ENCODE measurements at regions not wholly inside any gene's neighbourhood (a gene's known extent, or its start where the extent isn't known, plus 50 kb on each side); places are given as distances from the start of the nearest gene placed in this dataset.
"Not testable (repeated sequence)": the region's sequence is repeated elsewhere in the genome, so short reads cannot be mapped to it uniquely, and the experiment has no call there.

DNA sequence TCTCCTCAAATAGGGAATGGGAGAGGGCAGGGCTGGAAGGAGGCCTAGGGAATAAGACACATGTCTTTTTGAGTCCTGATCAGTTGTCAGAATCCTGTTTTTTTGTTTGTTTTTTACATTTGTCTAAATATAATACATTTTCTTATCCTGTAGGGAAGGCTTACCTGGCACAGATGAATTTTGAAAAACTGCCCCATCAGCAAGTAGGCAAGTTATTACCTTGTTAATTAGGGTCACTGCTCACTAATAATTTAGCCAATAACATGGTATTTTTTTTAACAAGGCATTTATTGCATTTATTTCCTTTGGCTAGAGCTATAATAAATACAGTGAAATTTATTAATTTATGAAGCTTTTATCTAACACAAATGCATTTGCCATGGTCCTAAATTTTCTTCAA is 423.2 kb upstream of the ONECUT1 start:
- DNase-seq (ENCODE audit: low spot score): no peak

DNA sequence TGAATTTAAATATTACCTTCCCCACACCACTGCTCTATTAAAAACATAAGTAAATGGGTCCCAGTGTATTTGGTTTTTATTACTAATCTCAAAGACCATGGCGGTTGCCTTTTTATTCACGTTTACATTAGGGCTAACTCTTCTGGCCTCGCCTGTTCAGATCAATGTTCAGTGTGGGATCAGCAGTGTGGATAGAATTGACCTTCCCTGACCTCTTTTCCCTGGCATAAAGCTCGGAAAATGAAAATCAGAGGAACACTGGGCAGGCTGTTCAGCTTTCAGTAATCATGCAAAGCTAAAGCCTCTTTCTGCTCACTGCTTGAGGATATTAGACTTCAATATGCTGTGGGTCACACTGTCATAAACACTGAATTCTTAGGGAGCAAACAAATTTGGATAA is 422.6 kb upstream of the ONECUT1 start:
- DNase-seq (ENCODE audit: low spot score): no peak

DNA sequence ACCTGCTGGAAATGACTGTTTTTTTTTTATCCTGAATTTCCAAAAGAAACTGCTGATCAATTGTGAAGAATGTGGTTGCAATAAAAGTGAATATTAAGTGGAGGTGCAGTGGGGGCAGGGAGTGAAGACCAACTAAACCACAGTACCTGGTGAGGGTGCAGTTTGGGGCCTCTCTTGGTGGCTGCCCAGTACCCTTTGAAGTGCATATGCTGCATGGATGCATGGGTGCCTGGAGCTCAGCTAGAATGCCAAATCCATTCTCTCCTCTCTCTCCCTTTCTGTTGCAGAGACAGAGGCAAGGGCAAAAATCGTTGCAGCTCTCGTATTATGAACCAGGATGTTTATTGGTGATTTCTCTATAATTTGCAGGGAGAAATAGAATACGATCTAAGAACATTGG is 420.5 kb upstream of the ONECUT1 start:
- DNase-seq (ENCODE audit: low spot score): no peak

DNA sequence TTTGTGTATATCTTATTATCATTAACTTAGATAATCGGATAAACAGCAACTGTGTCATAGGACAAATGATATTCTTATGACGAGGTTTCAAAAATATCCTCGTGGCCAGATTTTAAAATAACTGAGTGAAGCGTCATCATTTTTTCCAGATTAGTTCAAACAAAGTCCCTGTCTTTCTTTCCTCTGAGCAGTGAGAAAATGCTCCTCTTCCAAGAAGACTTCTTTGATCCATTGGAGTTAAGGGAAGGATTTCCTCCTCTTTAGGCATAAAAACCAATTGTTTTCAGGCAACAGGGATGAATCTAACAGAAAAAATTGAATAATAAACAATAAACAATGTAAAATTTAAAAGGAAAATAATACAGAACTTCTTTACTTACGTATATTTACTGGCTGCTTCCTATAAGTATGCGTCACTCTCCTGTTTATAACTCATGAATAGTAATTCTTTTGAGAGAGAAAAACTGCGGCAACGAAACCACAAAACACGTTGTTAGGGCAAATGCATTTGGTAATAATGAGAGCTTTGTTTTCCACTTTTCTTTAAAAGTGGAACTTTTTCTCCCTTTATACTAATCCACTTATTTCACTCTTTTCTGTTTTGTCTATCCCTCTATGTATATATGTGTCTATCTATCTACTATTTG is 419.4 kb upstream of the ONECUT1 start:
- no peak for DNase-seq (ENCODE audit: low spot score)

DNA sequence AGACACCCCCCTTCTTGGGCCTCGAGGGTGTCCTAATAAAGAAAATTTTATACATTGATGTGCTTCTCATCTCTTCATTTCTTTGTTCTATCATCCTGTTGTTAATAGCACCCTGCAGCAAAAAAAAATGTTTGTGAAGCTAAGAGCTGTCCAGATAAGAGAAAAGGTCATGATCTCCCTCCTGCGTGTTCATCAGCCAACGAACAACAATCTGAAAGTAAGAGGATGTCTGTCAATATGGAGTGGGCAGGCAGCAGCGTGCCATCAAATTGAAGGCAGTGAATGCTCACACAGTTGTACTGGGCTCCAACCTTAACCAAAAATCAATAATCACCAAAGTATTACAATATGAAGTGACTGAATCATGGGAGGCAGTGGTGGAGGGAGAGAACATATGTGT is 418.6 kb upstream of the ONECUT1 start:
- no peak for DNase-seq (ENCODE audit: low spot score)

DNA sequence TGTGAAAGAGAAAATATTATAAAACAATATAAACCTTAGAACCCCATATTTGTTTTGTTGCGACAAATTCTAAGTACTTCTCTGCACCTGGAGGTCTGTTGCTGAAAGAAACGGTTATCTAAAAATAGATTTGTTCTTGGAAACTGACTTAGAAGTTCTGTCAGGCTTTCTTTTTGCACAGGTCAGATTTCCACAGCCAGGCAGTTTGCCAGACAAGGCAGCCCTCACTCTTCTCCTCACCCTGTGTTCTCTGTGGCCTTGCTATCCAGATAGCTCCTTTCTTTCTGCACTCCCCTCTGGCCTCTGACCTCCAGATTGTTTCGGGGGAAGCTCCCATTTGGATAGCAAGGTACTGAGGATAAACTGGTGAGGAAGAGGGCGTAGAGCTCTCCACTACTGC is 413.3 kb upstream of the ONECUT1 start:
- DNase-seq (ENCODE audit: low spot score): no peak

DNA sequence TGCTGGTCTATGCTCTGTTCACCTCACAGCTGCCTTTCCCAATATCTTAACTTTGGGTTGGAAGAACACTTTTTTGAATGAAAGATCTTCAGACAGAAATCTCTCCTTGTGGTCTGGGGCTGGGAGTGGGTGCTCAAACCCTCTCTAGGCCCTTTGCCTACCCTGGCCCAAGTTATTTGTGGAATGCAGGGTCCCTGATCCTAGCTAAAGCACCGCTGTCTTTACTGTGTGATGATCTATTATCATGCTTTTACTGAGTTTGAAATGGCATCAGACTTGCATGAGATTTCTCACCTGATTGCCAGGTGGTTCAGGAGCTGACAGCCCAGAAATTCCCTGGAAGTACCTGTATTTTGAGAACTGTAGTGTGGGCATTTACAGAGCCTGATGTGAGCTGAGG is 412.7 kb upstream of the ONECUT1 start:
- DNase-seq (ENCODE audit: low spot score): no peak

DNA sequence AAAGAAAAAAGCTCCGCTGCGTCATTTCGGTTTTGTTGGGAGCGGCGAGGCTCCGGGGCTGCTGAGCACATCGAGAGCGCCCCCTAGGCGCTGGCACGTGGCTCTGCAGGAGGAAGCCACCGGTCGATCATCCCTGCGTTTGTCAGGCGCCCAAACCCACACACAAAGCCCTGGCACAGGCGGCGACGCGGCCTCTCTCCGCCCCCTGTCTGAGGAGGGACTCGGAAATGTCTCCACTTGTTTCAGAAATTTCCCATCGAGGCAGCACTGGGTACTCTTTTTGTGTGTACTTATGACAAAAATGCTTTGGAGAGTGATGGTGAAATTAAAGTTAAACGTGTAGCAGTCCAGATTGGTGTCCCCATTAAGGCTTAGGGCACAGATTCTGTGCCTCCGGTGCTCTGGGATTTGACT is 407.3 kb upstream of the ONECUT1 start:
- DNase-seq (ENCODE audit: low spot score): peak; percentile 46

DNA sequence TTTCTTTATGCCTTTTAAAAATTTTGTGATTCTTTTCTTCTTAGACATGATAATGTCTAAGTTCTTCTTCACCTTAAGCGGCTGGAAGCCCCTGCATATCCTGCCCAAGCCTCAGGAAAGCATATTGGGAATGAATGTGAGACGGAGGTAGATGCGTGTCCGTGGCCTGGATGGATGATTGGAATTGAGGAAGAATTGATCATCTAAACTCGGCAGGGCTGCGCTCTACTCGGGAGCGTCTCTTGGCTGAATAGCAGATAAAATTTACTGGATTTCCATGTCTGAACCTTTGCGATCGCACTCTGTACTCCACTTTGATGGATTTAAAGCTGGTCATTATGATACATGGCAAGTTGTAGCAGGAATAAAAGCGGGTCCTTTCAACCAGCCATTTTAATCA is 406.7 kb upstream of the ONECUT1 start:
- no peak for DNase-seq (ENCODE audit: low spot score)

DNA sequence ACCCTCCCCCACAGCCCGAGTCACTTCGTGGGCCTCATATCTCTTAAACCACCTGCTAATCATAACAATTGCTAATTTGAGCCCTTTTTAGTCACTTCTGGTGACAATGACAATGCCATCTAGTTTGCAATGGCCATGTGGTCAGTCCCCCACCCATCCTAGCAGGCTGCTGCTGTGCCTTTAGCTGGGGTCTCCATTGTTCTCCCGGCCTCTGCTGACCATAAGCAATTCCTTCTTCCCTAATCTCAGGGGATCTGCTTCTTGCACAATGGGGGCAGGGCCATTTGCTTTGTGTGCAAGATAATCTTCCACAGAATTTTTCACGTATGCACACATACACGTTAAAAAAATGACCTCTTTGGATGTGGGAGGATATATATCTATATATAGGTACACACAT is 406.1 kb upstream of the ONECUT1 start:
- no peak for DNase-seq (ENCODE audit: low spot score)

DNA sequence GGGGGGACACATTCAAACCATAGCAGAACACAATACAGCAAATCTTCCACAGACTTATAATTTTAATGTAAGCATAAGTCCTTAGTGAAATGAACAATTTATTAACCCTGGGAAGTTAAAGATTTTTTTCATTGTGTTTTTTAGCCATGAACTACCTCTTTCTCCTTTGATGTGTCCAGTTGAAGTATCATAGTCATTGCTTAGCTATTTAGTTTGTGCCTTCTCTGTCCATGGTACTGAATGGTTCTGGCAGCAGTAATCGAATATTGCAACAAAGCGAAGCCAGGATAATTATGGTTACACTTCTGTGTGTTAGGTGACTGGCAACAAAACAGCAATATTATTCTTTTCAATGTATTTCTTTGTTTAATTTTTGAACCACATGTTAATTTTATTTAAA is 403.0 kb upstream of the ONECUT1 start:
- DNase-seq (ENCODE audit: low spot score): no peak

DNA sequence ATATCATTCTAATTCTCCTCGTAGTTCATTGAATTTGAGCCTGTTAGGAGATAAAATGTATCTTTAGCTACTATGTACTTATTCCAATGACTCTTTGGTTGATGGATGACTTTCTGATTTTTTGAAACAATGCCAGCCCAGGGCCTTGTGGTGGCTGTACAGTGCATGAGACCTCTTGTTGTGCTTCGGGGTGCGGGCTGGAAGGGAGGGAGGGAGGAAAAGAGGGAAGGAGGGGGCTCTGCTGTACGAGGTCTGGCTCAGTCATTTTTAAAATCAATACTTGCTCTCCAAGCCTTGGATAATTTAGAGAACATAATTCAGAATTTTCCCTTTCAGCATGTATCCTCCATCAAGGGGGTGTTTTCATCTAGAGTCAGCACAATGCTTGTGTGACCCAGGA is 399.7 kb upstream of the ONECUT1 start:
- no peak for DNase-seq (ENCODE audit: low spot score)

DNA sequence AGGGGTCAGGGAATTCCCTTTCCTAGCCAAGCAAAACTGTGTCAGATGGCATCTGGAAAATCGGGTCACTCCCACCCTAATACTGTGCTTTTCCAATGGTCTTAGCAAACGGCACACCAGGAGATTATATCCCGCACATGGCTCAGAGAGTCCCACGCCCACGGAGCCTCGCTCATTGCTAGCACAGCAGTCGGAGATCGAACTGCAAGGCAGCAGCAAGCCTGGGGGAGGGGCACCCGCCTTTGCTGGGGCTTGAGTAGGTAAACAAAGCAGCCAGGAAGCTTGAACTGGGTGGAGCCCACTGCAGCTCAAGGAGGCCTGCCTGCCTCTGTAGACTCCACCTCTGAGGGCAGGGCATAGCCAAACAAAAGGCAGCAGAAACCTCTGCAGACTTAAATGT is 393.3 kb upstream of the ONECUT1 start:
- DNase-seq (ENCODE audit: low spot score): not testable (repeated sequence)

DNA sequence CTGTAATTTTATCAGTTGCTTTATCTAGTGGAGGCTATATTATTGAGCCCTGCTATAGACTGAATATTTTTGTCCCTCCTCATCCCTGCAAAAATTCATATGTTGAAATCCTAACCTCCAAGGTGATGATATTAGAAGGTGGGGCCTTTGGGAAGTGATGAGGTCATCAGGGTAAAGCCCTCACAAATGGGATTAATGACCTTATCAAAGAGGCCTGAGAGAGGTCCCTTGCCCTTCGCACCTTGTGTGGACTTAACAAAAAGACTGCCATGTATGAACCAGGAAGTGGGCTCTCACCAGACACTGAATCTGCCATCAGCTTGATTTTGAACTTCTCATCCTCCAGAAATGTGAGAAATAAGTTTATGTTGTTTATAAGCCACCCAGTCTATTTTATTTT is 381.4 kb upstream of the ONECUT1 start:
- no peak for DNase-seq (ENCODE audit: low spot score)

DNA sequence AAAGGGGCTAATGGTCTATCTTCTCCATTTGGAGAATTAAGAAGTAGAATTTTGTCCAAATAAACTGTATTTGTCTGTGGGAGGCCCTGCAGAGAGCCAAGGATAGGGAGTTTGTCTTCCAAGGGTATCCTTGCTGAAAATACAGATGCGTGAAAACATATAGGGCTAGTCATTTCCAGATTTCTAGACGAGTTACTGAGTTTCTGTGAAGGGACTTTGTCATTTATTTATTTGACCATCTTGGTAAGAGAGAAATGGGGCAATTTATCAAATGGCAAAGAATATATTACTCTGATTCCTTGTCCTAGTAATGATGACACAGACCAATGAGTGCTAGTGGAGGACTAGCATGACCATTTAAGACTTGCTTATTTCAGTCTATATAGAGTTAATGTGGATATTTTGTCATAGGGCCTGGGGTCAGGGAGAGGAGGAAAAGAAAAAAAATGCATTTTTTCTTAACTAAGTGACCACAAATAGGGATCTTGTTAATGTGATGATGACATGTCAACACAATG is 376.6 kb upstream of the ONECUT1 start:
- no peak for DNase-seq (ENCODE audit: low spot score)

DNA sequence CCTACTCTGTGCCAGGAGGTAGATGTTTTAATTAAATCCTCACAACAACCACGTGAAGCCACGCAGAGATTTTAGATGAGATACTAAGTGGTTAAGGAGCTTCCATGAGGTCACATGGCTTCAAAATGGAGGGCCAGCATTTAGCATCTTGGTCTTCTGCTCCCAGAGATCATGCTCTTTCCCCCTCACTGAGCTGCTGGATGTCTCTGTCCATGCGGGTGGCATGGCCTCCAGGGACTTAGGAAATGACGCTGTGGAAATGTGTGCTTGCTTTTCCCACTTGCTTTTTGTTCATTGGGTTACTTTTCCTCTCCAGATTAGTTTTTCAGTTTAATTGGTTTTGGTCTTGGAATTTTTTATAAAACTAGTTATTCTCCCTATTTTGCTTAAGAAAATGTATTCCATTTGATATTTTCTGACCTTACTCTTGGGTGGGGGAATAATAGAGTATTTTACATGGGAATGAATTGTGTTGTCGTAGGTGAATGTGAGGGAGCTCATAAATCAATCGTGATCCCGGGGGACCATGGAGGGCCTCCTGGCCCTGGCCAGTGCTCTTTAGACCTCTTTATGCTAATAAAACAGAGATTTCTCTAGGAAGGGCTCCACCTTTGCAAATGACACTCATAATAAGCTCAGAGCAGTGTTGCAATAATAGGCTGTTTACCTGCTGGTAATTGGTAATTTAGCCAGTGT is 376.0 kb upstream of the ONECUT1 start:
- DNase-seq (ENCODE audit: low spot score): no peak

DNA sequence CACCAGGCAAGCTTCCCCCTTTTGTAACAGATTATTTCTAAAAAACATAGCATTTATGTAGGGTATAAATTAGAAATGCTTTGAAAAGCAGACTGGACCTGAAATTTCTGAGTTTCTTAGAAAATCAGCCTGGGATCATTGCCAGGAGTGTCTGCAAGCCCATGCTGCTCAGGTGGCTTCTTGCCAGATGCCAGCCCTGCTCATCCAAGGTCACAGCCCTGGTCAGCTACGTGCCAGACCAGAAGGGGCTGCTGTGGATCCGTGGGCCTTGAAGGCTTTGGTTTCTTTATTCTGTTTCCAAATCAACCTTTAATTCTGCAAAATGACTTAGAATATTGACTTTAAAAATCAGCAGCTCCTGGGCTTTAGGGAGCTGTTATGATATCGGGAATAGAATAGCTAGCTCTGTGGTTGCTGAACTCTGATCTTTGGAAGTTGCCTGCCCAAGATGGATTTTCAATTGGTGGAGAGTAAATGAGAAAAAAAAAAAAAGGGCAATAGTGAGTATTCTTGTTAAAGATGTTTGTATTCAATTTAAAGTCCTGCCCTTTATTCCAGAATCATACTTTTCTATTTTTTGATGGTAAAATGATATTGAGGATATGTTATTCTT is 370.1 kb upstream of the ONECUT1 start:
- DNase-seq (ENCODE audit: low spot score): no peak

DNA sequence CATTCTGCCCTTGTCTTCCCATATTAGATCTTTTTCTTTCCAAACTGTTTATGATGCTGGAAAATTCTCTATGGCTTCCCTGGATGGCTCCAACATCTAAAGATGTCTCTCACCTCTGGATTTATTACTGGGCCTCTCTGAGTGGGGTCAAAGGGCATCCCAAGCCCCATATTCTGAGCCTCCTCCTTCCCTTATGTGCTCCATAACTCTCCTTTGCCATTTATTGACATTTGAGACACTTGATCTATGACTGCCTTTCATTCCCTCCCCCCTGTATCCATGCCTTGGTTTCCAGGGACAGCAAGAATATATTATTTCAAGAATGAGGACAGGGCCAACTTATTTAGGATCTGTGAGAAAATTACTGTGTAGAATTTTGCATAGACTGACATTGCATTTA is 369.3 kb upstream of the ONECUT1 start:
- DNase-seq (ENCODE audit: low spot score): no peak

DNA sequence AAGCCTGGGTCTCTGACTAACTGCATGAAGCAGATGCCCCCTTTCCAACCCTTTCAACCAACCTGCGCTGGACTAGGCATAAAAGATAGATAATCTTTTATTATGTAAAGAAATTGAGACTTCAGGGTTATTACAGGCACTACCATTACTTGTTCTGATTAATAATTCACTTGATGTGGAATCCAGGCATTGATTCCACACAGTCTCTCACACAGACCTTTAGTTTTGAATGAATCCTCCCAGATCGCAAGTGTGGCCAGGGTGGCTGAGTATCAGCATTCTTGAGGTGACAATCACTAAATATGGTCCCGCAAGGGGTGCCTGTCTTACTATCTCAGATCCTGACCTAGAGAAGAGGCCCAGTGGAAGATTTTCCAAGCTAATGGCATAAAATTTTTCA is 368.9 kb upstream of the ONECUT1 start:
- DNase-seq (ENCODE audit: low spot score): no peak

DNA sequence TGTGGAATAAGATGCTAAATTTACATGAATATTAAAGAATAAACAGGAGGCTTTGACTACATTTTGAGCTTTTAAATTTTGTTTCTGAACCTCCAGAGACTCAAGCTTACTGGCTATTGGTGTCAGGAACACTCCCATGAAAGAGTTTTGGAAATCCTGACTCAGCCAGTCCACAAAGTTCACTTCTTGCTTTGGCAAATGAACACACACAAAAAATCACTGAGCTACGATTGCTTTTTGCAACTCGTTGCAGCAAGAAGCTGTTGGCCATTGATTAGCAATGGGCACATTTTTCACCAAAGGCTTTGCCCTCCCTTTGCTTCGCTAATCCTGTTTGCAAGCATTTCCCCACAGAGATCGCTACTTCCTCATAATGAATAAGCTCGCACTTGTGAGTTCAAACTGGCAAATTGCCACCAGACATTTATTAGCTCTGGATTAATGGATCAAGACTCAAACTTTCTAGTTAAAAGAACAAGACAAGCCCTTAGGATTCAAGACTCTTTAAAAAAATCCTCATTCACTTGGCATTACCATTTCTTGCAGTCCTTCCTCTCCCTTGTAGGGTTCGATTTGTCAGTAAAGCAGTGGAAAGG is 343.2 kb upstream of the ONECUT1 start:
- DNase-seq (ENCODE audit: low spot score): no peak

DNA sequence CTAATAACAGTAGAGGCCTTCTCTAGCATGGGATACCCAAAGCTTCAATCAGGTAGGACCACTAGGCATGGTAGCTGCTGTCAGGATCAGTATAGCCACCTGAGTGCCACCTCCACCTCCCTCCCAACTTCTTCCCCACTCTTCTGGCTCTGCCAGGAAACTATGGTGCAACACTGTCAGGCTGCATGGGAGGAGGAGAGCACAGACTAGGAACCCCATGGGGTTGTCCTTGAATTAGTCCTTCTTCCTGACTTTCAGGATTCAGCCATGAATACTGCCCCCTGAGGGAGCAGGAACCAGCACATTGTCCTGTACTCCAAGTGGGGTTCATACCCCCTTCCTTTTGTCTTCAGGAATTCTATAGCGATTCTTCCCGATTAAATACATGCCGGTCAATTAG is 340.8 kb upstream of the ONECUT1 start:
- DNase-seq (ENCODE audit: low spot score): no peak

DNA sequence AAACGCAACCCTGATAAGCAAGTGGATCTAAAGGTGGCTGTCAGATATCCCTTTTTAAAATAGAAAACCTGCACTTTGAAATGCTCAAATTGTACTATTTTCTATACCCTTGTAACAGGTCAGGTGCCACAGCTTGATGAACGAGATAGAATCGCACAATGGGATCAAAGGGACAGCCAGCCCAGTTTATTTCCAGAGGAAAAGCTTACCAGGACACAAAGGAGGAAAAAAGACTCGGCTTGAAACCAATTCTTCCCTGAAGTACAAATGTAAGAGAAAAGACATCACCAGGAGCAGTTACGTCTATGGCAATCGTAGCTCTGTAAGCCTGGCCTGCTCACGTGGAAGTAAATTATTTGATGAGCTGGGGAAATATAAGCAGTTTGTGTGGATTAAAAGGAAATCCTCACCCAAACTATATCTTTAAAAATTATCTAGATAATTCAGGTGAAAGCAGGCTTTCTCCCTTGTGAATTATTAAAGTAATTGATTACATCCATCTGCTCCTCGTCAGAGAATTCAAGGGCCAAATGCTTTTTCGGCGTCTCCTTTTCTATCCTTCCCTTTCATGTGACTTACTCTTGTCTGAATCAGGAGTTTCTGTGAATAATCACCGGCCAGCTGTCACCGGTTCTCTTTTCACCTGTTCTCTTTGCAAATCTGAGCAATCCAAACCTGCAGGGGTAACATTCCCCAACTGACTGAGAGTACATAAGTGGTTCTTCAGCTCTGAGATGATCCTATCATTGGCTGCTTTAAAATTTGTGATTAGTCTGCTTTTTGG is 339.2 kb upstream of the ONECUT1 start:
- no peak for DNase-seq (ENCODE audit: low spot score)
